Right forelimb (tissue), 1 donor: ENCODE measurements at regions not wholly inside any gene's neighbourhood (a gene's known extent, or its start where the extent isn't known, plus 50 kb on each side); places are given as distances from the start of the nearest gene placed in this dataset.

Source experiments
- DNase-seq: peaks from one replicate; pipeline ENCODE4 v3.0.0-alpha.2; 2018

DNA sequence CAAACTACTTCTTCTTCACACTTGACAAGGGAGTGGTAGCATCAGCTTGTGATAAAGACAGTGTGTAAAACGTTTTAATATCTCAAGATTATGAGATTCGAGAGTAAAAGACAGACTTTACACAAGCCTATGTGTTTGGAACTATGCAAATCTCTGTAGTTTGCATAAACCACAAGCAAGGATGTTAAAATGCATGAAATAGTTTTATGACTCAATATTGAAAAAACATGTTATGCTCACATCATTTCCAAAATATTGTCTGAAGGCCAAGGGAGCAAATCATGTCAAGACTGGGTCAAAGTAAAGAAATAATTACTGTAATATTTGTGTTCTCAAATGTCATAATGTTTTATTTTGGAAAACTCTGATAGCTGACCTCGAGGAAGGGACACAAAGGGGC is 316.8 kb upstream of the KLF12 start:
- no peak for DNase-seq

DNA sequence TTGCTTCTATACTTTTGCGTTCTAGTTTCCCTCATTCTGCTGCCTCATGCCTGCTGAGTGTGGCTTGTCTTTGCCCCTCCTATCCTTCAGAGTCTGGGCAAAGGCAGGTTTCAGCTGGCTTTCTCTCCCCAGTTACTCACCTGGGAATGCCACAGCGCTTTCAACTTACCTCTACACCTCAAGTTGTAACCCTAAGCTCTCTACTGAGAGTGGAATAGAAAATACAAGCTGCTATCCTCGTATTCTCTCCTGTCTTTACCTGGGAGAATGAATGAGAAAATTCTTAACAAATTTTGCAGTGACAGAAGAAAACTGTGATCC is 316.3 kb upstream of the KLF12 start:
- DNase-seq, result no peak

DNA sequence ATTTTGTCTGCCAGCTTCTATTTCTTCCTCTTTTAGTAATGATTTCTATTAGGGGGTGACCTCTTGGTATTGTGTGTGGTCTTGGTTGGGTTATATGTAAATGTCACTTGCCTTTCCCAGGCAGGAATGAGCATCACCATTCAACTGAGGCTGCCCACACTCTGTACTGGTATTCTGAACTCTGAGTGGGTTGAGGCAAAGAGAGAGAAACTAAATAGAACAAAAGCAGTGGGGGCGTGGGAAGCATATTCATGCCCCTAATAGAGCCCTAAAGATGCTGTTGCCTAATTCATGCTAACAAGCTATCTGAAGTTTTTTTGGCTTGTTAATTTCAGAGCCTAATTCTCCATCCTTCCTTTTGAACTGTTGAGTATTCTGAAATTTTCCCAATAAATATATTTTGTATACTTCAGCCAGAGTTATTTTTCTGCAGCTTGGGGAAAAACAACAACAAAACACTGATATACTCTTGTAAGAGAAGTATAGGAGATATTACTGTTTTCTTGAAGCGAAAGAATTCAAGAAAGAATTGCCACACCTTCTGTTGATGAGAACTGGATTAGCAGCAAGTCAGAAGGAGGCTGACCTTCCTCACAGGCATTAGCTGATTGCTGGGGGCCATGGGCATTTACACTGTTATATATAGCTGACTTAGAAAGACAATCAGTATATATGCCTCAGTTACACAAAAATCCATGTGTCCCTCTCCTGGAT is 315.8 kb upstream of the KLF12 start:
- no peak for DNase-seq

DNA sequence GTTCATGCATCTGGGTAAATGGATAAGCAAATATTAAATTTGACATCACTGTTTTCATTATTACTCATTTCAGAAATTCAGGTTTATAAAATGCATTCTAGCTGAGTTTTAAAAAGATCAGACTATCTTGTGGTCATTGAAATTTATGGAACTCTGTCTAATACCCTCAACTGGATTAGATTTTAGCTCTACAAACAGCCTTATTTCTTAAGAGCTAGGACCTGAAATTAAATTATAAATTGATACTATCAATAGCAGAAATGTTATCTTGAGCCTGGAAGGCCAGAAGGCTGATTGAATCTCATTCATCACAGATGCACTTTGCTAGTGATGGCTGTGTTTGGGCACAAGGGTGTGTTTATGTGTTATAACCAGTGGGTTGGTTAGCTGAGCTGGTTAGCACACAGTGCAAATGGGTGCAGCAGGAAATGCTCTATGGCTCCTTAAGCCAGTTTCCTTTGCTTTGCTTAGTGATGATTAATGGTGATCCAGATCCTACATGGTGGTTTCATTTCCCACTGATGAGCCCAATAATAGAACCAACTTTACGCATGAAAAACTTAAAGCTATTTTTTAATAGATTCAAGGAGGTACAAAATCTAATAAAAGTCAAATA is 310.8 kb upstream of the KLF12 start:
- no peak for DNase-seq

DNA sequence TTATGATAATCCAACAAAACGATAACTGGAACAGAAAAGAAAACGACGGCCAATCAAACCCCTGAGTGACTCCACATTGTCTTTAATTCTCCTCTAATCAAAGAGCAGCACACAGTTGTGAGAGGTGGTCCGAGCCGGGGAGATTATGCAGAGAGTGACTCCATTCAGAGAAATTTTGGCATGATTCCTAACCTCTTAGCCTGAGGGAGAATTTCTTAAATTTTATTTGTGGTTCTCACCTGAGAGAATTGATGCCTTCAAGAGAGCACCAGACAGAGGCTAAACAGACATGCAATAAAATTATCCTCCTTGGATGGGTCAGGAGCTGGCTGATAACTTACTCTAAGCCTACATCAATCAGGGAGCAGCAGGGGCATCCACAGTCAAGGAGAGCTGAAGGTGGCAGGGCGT is 310.0 kb upstream of the KLF12 start:
- no peak for DNase-seq

DNA sequence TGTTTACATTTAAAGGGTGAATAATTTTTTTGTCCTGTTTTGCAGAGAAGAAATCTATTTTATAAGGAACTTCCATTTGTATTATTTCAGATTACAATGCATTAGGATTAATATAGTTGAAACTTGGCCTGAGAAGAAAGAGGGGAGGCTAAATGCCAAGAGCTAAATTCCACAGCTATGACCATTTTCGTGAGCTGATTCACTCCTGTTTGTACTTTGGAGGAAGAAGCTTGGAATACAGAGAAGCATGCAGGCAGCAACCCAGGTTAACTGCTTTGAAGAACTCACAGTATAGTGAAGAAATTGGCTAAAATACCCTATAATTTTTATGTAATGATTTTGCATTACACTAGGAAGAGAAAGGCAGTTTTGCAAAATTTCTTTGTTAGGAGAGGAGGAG is 309.4 kb upstream of the KLF12 start:
- DNase-seq, result no peak

DNA sequence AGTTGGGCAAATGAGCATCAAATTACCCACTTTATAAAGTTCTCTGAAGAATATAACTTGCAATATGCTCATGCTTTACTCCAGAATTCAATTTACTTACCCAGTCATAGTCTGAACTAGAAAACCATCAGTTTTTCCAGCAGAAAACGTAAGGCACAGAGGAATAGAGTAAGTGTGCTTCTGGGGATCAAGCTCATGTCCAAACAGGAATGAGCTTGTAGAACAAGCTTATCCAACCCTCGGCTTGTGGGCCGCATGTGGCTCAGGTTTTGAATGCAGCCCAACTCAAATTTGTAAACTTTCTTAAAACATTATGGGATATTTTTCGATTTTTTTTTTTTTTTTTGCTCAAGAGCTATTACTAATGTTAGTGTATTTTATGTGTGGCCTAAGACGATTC is 308.5 kb upstream of the KLF12 start:
- DNase-seq, result no peak

DNA sequence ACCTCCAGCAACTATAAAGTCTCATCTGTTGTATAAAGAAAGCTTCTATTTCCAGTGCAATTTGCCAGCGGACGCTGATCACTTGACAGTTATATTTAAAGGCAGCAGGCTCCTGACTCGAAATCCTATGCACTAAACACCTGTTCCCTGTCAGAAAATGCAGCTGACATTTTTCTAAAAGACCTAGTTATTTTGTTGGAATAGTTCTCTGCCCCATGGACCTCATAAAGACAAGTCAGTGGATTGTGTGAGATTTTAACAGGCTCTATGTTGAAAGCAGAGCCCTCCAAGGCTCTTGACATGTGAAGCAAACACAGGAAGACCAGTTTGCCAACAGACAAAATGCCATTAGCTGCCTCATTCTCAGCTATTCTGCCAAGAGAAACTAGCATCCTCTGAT is 304.7 kb upstream of the KLF12 start:
- no peak for DNase-seq

DNA sequence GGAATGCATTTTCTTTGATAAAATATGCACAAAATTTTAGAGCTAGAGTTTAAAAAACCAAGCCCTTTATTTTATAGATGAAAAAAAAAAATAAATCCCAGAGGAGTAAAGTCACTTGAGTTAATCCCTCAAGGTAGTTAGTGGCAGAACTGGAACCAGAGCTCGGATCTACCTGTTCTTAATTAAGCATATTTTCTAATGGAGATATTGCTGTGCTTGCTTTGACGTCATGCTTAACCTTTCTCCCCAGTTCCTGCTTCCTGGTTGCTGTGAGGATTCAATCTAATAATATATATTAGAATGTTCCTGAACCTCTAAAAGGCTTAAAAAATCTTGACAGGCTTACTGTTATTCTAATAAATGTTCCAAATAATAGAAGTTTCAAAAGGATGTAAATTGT is 300.6 kb upstream of the KLF12 start:
- DNase-seq, result no peak

DNA sequence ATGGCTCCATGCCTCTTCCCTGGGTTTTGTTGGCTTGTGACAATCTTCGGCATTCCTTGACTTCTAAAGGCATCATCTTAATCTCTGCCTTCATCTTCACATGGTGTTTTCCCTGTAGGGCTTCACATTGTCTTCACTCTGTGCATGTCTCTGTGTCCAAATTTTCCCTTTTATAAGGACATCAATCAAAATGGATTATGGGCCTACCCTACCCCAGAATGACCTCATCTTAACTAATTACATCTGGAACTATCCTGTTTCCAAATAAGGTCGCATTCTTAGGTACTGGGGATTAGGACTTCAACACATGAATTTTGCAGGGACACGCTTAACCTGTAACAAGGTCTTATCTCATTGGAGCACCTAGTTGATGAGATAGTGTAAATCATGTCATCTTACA is 290.3 kb upstream of the KLF12 start:
- DNase-seq, result no peak

DNA sequence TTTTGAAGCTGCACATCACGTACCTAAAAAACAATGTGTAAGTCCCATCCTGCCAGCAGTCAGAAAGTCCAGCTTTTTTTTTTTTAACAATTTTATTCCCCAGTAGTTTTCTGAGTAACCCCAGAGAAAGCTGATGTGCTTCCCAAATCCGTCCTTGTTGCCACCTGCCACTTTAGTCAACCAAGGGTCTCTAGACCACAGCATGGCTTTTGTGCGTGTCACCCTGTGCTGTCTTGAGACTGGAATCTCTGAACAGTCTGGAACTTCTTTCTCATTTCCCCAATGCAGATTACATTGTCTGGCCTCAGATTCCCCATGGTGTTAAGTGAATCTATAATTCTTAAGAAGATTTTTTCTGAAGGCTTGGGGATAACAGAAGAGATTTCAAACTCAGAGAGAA is 289.2 kb upstream of the KLF12 start:
- no peak for DNase-seq

DNA sequence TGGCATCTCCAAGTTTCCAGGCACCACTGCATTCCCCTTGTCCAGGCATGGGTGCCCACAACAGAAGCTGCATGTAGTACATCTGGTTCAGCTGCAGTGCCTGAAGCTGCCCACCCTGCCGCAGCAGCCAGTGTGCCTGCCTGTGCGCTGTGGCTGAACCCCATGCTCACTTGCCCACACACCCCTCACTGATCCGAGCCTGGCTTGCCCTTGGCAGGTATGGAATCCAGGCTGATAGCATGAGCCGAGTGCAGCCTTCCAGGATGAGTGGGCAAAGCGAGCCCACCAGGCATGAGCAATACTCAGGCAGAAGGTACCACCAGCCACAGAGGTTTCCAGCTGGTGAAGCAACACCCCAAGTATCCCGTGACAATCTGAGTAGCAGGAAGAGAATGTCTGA is 280.3 kb upstream of the KLF12 start:
- DNase-seq, result no peak

DNA sequence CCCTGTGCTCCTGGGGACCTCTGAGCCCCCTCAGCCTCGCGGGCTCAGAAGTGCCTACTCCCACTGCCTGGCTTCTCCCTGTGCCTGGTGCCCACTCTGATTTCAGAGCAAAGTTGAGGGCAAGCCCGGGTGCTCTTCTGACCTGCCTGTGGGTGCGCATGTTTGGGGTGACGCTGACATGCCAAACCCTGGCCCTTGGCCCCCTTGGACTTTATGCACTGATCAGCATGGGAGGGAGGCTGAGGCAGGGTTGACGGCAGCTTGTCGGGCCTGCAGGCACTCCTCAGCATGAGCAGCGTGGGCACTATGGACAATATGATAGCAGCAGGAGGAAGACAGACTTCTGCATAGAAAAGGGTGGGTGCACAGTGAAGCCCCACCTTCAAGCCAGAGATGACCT is 279.3 kb upstream of the KLF12 start:
- no peak for DNase-seq

DNA sequence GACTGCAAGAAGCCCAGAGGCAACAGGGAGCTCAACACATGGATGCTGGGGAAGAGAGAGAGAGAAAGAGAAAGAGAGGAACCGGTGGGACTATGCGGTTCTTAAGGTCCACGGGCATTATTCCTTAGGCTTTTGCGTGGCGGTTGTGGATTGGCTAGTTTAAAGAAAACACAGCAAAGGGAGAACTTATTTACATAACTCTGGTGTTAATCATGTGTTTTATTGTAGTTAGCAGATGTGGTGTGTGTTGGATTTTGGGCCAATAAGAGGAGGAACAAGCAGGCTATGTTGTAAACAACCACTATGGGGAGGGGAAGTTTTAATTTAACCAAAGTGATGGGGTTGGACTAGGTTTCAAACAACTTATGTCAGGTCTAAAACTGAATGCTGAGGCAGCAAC is 275.3 kb upstream of the KLF12 start:
- DNase-seq, result no peak

DNA sequence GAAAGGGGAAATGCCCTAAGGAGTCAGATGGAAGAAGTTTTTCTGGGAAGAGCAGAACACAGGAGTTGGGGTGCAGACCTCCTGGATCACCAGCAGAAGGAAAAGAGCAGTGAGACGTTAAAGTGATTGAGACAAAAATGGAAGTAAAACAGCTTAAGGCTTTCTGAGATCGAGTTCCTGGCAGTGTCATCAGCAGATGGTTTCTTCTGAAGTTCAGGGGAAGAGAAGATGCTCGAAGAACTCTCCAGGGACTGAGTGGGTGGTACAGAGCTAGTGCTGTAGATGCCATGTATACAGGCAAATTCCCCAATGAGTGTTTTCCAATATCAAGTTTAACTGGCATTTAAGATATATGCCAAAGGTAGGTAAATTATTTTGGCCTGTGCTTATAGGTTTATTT is 272.2 kb upstream of the KLF12 start:
- DNase-seq, result no peak

DNA sequence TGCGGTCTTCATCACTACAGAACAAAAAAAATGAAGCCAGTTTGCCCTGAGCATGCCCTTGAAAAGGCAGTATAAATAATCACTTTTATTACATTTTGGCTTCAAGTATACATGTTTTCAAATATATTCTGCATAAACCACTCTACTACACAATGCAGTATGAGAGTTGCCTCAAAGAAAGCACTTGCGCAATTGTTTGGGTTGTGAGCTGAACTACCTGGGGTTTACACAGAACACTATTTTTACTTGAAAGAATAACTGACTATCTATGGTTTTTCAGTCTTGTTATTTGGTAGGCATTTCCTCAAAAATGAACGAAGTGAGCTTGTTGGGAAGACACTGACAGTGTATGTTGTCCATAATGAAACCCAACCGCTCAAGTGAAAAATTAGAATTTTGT is 264.4 kb upstream of the KLF12 start:
- DNase-seq, result no peak

DNA sequence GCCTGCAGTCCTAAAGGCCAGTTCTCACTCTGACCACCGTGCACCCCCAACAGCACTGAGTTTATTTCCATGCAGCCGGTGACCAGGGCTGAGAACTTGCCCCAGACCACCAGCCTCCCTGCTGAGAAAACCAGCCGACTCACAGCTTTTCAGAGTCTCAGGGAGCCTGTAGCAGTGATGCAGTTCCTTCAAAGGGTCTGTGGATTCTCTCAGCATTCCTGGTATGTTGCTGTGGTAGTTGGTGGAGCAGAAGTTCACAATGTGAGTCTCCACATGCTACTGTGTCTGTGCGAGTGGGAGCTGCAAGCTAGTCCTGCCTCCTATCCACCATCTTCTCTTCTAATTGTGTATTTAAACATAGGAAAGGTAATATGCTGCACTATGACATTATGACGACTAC is 254.9 kb upstream of the KLF12 start:
- DNase-seq, result no peak

DNA sequence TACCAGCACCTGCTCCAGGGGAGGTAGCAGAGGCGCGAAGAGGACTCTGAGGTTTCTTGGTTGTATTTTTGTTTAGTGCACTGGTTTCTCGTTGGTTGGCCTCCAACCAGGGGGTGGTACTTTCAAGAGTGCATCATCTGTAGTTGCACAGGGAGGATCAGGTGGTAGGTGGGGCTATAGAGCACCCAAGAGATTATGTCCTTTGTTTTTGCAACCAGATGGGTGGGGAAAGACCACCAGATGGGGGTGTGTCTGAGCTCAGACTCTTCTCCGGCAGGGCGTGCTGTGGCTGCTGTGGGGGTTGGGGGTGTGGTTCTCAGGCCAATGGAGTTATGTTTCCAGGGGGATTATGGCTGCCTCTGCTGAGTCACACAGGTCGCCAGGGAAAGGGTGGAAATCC is 254.4 kb upstream of the KLF12 start:
- no peak for DNase-seq

DNA sequence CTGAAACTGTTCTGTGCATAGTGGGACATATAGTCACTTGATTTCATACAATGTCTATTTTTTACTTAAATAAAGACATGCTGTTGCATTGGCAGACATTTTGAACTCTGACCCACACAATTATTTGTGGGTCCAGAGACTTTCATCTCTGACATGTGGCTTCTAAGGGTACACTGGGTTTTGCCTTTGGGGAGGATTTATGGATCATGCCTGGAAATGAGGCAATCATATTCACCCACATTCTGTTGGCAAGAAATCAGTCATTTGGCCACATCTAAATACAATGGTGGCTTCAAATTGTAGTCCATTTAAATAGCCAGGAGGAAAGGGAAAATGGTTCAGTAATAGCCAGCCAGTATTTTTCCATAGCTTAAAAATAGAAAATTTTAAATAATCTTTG is 238.3 kb upstream of the KLF12 start:
- no peak for DNase-seq

DNA sequence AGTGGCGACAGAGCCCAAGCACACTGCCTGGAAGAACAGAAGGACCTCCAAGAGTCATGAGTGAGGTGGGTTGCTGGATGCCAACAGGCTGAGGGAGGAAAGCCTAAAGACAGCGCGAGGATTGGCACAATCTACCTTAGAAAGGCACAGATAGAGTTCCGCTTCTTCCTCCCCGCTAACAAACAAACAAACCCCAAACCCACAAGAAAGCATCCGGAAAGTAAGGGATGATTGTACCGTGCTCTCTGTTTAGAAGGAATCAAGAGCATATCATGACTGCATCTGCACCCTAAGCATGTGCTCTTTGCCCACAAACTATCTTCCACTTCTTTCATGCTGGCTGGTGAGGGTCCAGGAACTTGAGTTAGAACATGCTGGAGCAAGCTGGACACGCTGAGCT is 233.0 kb upstream of the KLF12 start:
- DNase-seq, result no peak

DNA sequence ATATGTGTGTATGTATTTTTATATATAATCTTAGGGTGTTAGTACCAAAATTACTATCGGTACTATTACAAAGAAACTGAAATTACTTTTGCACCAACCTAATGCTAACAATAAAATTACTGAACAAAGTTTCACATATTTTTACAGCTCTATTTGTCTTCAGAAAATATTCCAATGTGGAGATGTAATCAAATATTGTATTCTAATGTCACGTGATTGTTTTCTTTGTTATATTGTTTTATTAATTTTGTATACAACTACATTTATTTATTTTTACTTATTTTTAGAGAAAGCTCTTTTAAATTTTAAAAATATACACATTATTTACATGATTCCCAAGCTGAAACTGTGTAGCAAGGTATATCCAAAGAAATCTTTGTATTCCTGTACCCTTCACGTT is 227.1 kb upstream of the KLF12 start:
- DNase-seq, result no peak

DNA sequence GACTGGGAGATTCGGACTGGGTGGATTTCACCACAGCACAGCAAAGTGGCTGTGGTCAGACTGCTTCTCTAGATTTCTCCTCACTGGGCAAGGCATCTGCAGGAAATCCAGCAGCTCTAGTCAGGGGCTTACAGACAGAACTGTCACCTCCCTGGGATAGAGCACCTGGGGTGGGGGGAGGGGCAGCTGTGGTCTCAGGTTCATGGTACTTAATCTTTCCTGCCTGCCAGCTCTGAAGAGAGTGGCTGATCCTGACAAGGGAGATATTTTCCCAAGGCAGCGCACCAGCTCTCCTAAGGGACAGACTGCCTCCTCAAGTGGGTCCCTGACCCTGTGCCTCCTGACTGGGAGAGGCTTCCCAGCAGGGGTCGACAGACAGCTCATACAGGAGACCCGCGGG is 212.8 kb upstream of the KLF12 start:
- DNase-seq, result no peak

DNA sequence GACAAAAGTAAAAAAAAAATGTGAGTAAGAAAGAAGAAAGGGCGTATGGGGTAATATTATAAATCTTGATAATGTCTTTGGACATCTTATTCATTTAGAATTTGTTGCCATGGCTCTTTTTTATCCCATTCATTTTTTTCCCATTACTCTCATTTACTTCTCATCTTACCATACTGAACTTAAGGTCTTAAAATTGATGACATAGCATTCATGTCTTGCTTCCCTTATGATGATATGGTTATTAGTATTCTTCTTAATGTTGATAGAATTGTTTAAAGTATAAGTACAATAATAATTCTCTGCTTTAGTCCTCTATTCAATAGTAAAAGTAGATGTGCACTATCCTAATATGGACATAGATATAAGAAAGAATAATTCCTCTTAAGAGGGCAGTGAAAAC is 204.1 kb upstream of the KLF12 start:
- no peak for DNase-seq

DNA sequence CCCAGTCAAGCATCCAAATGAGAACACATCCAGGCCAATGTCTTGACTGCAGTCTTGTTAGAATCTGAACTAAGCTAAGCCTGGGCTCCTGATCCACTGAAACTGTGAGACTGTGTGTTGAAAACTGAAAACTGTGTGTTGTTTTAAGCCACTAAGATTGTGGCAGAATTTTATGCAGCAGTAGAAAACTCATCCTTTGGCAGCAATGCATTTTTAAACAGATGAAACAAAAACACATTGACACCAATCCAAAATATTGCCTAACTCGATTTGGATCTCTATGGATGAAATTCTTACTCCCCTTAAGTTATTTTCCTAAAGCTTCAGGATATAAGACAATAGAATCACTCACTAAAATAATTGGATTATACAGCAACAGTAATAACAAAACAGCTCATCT is 202.3 kb upstream of the KLF12 start:
- no peak for DNase-seq

DNA sequence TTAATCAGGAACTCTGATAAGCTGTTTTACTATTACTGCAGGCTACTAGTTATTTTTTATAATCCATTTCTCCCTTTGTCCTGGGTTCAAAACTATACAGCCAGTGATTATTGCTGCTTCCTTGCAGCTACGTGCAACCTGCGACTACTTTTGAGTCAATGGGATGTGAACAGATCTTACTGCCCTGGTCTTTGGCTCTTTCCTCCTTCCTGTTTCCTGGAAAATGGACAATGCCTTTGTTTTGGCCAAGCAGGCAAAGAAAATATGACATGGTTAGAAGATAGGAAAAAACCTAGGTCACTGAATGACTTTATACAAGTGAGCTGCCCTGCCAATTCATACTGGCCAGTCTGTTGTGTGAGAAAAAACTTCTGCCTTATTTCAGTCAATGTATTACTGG is 201.2 kb upstream of the KLF12 start:
- DNase-seq, result no peak

DNA sequence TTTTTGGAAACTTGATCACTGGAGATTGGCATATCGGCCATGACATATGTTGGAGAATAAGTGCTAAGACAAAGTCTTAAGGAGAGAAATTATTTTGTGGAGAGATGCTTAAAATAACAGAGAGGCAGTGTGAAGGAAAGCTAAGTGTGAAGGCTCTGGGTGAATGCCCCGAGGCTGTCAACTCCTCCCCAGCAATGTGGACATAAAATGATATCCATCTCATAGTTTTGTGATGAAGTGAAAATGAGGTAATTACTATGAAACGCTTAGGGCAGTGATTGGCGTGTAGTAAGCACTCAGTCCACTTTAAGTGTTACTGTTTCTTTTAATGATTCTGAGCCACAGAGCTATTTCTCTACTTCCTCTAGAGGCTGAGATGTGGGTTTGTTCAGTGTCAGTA is 195.8 kb upstream of the KLF12 start:
- no peak for DNase-seq
